GM06990 (cell line): ENCODE measurements at regions not wholly inside any gene's neighbourhood (a gene's known extent, or its start where the extent isn't known, plus 50 kb on each side); places are given as distances from the start of the nearest gene placed in this dataset.

Experiments used
- DNase-seq: peaks from one replicate; pipeline ENCODE4 v3.0.0-alpha.2; 2011; ENCODE audit not compliant: insufficient read length; ENCODE audit errors: extremely low read depth
- H3K27me3 ChIP-seq: replicated peaks from 2 replicates; pipeline ENCODE4 v1.6.0; 2011; ENCODE audit warnings: low read length; ENCODE audit not compliant: control insufficient read depth, insufficient read depth
- H3K36me3 ChIP-seq: 2 replicates; pipeline ENCODE4 v1.5.1; 2011; ENCODE audit warnings: low read length; ENCODE audit not compliant: control insufficient read depth, insufficient read depth
- H3K4me3 ChIP-seq: replicated peaks from 2 replicates; pipeline ENCODE4 v1.5.1; 2011; ENCODE audit warnings: low read depth, mild to moderate bottlenecking, control low read depth, low read length
- CTCF ChIP-seq: IDR thresholded peaks from 2 replicates; pipeline ENCODE4 v1.5.1; 2011; ENCODE audit warnings: low read length, control low read depth, mild to moderate bottlenecking, inconsistent platforms; ENCODE audit not compliant: insufficient read depth, poor library complexity, severe bottlenecking

GRCh38 chr7:149686449-149686848, 86.9 kb downstream of the ZNF467 start:
- no peak for DNase-seq
- no peak for TF ChIP-seq CTCF
- no peaks in the 10 kb centered on the region for H3K36me3 ChIP-seq
- H3K4me3 ChIP-seq, result no peak overlapping the region
- no peaks in the 10 kb centered on the region for H3K27me3 ChIP-seq

- no peak for DNase-seq
- Histone ChIP-seq H3K27me3 (no peaks in the 10 kb centered on the region), H3K4me3 (no peak overlapping the region), H3K36me3 (no peaks in the 10 kb centered on the region)
- TF ChIP-seq CTCF, result no peak
Measured at GRCh38 chr7:149686011-149686410, 87.4 kb downstream of the ZNF467 start.

DNA sequence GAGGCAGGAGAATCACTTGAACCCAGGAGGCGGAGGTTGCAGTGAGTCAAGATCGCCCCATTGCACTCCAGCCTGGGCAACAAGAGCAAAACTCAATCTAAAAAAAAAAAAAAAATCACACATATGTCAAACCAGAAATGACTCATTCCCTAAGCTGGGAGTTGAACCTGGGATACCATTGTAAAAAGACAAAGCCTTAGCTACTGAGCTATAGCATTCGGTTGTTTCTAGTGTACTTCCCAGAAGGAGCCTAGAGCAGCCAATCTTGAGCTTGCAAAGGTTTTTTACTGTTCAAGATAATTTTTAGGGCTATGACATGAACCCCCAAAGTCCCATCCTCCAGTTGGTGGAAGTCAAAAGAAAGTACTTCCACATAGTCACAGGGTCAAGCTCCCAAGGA, 87.9 kb downstream of the ZNF467 start:
- no peak overlapping the region for H3K4me3 ChIP-seq
- no peak for TF ChIP-seq CTCF
- no peaks in the 10 kb centered on the region for H3K27me3 ChIP-seq
- no peak for DNase-seq
- H3K36me3 ChIP-seq, result no peaks in the 10 kb centered on the region

- H3K36me3 ChIP-seq, result no peaks in the 10 kb centered on the region
- no peak overlapping the region for H3K4me3 ChIP-seq
- no peak for DNase-seq
- no peak for TF ChIP-seq CTCF
- no peaks in the 10 kb centered on the region for H3K27me3 ChIP-seq
Measured at GRCh38 chr7:149683898-149684297, 89.5 kb downstream of the ZNF467 start.

GRCh38 chr7:149683181-149683580, 90.2 kb downstream of the ZNF467 start:
- no peaks in the 10 kb centered on the region for H3K36me3 ChIP-seq
- no peaks in the 10 kb centered on the region for H3K27me3 ChIP-seq
- no peak overlapping the region for H3K4me3 ChIP-seq
- no peak for TF ChIP-seq CTCF
- DNase-seq, result no peak

- H3K4me3 ChIP-seq, result no peak overlapping the region
- no peak for DNase-seq
- no peak for TF ChIP-seq CTCF
- no peaks in the 10 kb centered on the region for H3K27me3 ChIP-seq
- no peaks in the 10 kb centered on the region for H3K36me3 ChIP-seq
Measured at GRCh38 chr7:149682038-149682437, 91.3 kb downstream of the ZNF467 start.
